SIG-M5 treated with dmso at 0.1 percent for 504 hours (cell line): ENCODE measurements at regions not wholly inside any gene's neighbourhood (a gene's known extent, or its start where the extent isn't known, plus 50 kb on each side); places are given as distances from the start of the nearest gene placed in this dataset.
"Not testable (repeated sequence)": the region's sequence is repeated elsewhere in the genome, so short reads cannot be mapped to it uniquely, and the experiment has no call there.

Experiments
- DNase-seq: peaks from one replicate; lab custom pipeline; 2025; ENCODE audit not compliant: unreplicated experiment; lab: John Stamatoyannopoulos, UW

GRCh38 chr14:105707723-105708151 lies 181.4 kb downstream of the TMEM121 start:
- DNase-seq = not testable (repeated sequence)

- not testable (repeated sequence) for DNase-seq
Measured at GRCh38 chr14:105708251-105709134, 182.1 kb downstream of the TMEM121 start.

DNA sequence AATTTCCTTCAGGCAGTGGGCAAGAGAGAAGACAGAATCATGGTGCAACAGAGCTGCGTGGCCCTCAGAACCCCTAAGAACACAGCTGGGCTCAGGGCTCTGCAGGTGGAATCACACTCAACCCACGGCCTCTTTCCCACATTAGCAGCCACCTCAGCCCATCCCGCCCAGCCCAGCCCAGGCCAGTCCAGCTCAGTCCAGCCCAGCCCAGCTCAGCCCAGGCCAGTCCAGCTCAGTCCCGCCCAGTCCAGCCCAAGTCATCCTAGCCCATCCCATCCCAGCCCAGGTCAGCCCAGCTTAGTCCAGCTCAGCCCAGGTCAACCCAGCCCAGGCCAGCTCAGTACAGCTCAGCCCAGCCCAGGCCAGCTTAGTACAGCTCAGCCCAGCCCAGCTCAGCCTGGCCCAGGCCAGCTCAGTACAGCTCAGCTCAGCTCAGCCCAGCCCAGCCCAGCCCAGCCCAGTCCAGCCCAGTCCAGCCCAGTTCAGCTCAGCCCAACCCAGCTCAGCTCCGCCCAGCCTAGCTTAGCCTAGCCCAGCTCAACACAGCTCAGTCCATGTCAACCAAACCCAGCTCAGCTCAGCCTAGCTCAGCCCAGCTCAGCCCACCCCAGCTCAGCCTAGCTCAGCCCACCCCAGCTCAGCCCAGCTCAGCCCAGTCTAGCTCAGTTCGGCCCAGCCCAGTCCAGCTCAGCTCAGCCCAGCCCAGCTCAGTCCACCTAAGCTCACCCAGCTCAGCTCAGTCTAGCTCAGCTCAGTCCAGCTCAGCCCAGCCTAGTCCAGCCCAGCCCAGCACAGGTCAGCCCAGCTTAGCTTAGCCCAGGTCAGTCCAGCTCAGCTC lies 183.1 kb downstream of the TMEM121 start:
- DNase-seq = no peak

DNA sequence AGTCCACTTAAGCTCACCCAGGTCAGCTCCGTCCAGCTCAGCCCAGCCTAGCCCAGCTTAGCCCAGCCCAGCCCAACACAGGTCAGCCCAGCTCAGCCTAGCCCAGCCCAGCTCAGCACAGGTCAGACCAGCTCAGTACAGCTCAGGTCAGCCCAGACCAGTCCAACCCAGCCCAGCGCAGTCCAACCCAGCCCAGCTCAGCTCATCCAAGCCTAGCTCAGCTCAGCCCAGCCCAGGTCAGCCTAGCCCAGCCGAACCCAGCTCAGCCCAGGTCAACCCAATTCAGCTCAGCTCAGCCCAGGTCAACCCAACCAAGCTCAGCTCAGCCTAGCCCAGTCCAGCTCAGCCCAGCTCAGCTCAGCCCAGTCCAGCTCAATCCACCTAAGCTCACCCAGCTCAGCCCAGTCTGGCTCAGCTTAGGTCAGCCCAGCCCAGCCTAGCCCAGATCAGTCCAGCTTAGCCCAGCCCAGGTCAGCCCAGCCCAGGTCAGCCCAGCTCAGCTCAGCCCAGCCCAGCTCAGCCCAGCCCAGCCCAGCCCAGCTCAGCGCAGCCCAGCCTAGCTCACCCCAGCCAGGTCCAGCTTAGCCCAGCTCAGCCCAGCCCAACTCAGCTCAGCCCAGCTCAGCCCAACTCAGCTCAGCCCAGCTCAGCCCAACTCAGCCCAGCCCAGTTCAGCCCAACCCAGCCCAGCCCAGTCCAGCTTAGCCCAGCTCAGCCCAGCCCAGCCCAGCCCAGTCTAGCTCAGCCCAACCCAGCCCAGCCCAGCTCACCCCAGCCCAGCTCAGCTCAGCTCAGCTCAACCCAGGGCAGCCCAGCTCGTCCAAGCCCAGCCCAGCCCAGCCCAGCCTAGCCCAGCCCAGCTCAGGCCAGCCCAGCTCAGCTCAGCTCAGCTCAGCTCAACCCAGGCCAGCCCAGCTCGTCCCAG lies 184.0 kb downstream of the TMEM121 start:
- DNase-seq = no peak

- DNase-seq = no peak
Measured at GRCh38 chr14:105711044-105711620, 184.7 kb downstream of the TMEM121 start.

- DNase-seq = no peak
Measured at GRCh38 chr14:105711841-105712460, 185.6 kb downstream of the TMEM121 start.

DNA sequence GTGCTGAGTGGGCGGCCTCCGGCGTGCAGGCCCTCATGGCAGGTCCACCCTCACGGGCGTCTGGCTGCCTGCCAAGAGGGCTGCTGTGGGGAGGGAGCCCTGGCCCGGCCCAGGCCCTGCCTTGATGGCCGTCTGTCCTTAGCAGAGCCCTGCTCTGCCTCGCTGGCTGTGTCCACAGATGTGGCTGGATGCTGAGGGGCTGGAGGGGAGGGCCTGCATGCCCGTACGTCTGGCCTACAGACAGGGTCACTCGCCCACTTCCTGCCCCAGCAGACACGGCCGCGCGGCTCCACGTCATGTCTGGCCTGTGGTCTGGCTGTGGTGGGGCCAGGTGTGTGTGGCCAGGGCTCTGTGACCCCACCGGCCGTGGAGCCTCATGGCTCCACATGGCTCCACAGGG lies 186.3 kb downstream of the TMEM121 start:
- not testable (repeated sequence) for DNase-seq

DNA sequence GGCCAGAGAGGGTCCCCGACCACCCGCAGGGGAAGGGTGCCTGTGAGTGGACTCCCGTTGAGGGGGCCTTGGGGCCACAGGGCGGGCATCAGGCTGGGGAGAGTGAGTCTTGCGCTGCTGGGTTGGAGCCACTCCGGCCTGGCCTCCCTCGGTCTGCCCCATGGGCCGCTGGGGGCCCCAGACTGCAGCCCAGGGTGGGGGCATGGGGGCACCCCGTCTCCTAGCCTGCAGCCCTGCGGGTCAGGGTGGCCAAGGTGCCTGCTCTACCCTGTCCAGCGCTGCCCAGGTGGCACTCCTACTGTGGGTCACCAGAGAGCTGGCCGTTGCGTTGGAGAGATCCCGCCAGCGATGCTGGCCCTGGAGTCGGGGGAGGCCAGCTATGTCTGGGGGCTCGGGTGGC lies 186.8 kb downstream of the TMEM121 start:
- DNase-seq = not testable (repeated sequence)

GRCh38 chr14:105713836-105714235 lies 187.5 kb downstream of the TMEM121 start:
- DNase-seq = not testable (repeated sequence)

- DNase-seq = not testable (repeated sequence)
Measured at GRCh38 chr14:105718787-105719186, 192.4 kb downstream of the TMEM121 start.

GRCh38 chr14:105720106-105720505 lies 193.7 kb downstream of the TMEM121 start:
- DNase-seq = not testable (repeated sequence)

- not testable (repeated sequence) for DNase-seq
Measured at GRCh38 chr14:105720852-105721601, 194.6 kb downstream of the TMEM121 start.

DNA sequence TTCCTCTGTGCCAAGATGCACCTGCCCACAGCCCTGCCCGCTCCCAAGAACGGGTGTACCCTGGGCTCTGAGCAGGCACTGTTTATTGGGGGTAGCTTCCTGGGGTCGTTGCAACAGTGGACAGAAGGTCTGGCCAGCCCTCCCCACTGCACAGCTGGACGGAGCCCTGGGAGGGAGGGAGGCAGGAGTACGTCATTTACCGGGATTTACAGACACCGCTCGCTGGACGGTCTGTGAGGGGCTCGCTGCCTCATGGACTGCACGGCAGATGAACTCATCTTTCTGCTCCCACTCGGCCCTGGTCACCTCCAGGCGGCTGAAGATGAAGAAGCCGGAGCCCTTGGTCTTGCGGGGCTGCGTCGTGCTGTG lies 195.2 kb downstream of the TMEM121 start:
- not testable (repeated sequence) for DNase-seq

GRCh38 chr14:105721996-105722709 lies 195.8 kb downstream of the TMEM121 start:
- DNase-seq = not testable (repeated sequence)

DNA sequence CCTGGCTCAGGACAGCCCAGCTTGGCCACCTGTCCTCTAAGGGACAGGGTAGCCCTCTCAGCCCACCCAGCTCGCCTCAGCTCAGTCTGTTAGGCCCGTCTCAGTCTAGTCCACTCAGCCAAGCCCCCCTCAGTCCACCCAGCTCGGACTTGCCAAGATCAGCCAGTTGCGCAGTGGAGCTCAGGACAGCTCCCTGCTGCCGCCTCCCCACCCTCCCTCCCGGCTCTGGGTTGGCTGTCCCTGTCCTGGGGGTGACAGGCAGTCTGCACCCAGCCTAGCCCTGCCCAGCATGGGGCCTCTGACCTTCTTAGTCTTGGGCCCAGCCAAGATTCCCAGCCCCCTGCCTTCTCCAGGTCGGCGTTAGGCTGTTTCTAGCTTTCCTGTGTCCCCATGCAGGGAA lies 196.9 kb downstream of the TMEM121 start:
- not testable (repeated sequence) for DNase-seq

DNA sequence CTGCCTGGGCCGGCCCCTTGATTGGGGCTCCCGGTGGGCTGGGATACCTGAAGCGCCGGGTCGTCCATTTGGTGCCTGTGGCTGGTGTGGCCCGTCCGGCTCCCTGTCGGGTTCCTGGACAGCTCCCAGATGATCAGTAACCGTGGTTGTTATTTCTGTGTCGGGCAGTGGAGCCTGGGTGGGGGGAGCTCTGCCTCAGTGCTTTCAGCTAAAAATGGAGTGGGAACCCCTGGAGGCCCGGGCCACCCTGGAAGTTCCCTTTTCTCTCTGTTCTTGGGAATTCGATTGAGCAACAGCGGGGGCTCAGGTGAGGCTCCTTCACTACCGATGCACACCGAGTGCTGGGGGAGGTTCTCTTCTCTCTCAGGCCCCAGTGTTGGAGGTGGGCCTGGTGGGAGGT lies 197.4 kb downstream of the TMEM121 start:
- DNase-seq = not testable (repeated sequence)

GRCh38 chr14:105729825-105730368 lies 203.5 kb downstream of the TMEM121 start:
- not testable (repeated sequence) for DNase-seq

GRCh38 chr14:105730731-105731130 lies 204.3 kb downstream of the TMEM121 start:
- not testable (repeated sequence) for DNase-seq
